Lower lobe of right lung (tissue), 2 donors: ENCODE measurements at regions not wholly inside any gene's neighbourhood (a gene's known extent, or its start where the extent isn't known, plus 50 kb on each side); places are given as distances from the start of the nearest gene placed in this dataset.

ENCODE experiments used
- ATAC-seq, 2 donors: fragments of 200-7000 bp; cut with Tn5 transposase; one replicate each; pipeline ENCODE4 v1.9.1; 2020 to 2022; ENCODE audit warnings: mild to moderate bottlenecking in 2 of 2, moderate library complexity in 2 of 2
- DNase-seq: peaks from one replicate; pipeline ENCODE4 v3.0.0-alpha.2; 2020
- H3K27ac ChIP-seq: fragments of 200-600 bp; one replicate; pipeline ENCODE4 v1.8.0; 2022
- H3K27me3 ChIP-seq: fragments of 200-600 bp; one replicate; pipeline ENCODE4 v1.8.0; 2022; ENCODE audit warnings: low read depth
- H3K36me3 ChIP-seq: fragments of 200-600 bp; one replicate; pipeline ENCODE4 v1.8.0; 2022; ENCODE audit warnings: mild to moderate bottlenecking
- H3K4me1 ChIP-seq: fragments of 200-600 bp; one replicate; pipeline ENCODE4 v1.8.0; 2022
- H3K4me3 ChIP-seq: fragments of 200-600 bp; one replicate; pipeline ENCODE4 v1.8.0; 2022; ENCODE audit warnings: mild to moderate bottlenecking
- H3K9me3 ChIP-seq: fragments of 200-600 bp; one replicate; pipeline ENCODE4 v1.8.0; 2022
- CTCF ChIP-seq: fragments of 200-600 bp; IDR thresholded peaks from one replicate; pipeline ENCODE4 v1.8.0; 2022; ENCODE audit warnings: antibody characterized with exemption, mild to moderate bottlenecking
- intact Hi-C: fragments of 100-400 bp; cut with DNase I; formaldehyde crosslinking; loops from one replicate; pipeline ENCODE4 v1.11.0; 2022
- donor health status: DM: no; HTN: yes; CAD: no; lungs with severe emphysema.

GRCh38 chr2:8258406-8258805 lies 423.4 kb upstream of the ID2 start:
- Histone ChIP-seq H3K4me3 (no peak overlapping the region), H3K36me3 (no peaks in the 10 kb centered on the region), H3K9me3 (no peaks in the 10 kb centered on the region), H3K27ac (no peak overlapping the region), H3K27me3 (no peaks in the 10 kb centered on the region), H3K4me1 (no peaks in the 10 kb centered on the region)
- ATAC-seq (no peak), DNase-seq (no peak)
- intact Hi-C loops: no loop called here
- TF ChIP-seq CTCF: no peak

- Histone ChIP-seq H3K4me3 (no peak overlapping the region), H3K9me3 (no peaks in the 10 kb centered on the region), H3K27me3 (no peaks in the 10 kb centered on the region), H3K36me3 (no peaks in the 10 kb centered on the region), H3K27ac (no peak overlapping the region), H3K4me1 (no peaks in the 10 kb centered on the region)
- no peak for TF ChIP-seq CTCF
- DNase-seq (no peak), ATAC-seq (no peak)
- intact Hi-C loops: no loop called here
Observed at GRCh38 chr2:8259106-8259840, 422.6 kb upstream of the ID2 start.

GRCh38 chr2:8259841-8260178 lies 422.0 kb upstream of the ID2 start:
- DNase-seq (no peak), ATAC-seq (no peak)
- no peaks in the 10 kb centered on the region for H3K9me3 ChIP-seq
- H3K4me3 ChIP-seq: no peak overlapping the region
- no peak for TF ChIP-seq CTCF
- H3K4me1 ChIP-seq: no peaks in the 10 kb centered on the region
- no peak overlapping the region for H3K27ac ChIP-seq
- intact Hi-C loops: no loop called here
- no peaks in the 10 kb centered on the region for H3K27me3 ChIP-seq
- no peaks in the 10 kb centered on the region for H3K36me3 ChIP-seq

GRCh38 chr2:8260213-8260612 lies 421.6 kb upstream of the ID2 start:
- Histone ChIP-seq H3K4me1 (no peaks in the 10 kb centered on the region), H3K36me3 (no peaks in the 10 kb centered on the region), H3K27ac (no peak overlapping the region), H3K27me3 (no peaks in the 10 kb centered on the region), H3K4me3 (no peak overlapping the region), H3K9me3 (no peaks in the 10 kb centered on the region)
- DNase-seq (no peak), ATAC-seq (no peak)
- no peak for TF ChIP-seq CTCF
- intact Hi-C loops: no loop called here

- intact Hi-C loops: no loop called here
- Histone ChIP-seq H3K4me1 (no peaks in the 10 kb centered on the region), H3K4me3 (no peak overlapping the region), H3K36me3 (no peaks in the 10 kb centered on the region), H3K27ac (no peak overlapping the region), H3K9me3 (no peaks in the 10 kb centered on the region), H3K27me3 (no peaks in the 10 kb centered on the region)
- DNase-seq: no peak
- ATAC-seq: no peak
- no peak for TF ChIP-seq CTCF
Observed at GRCh38 chr2:8263901-8264300, 418.0 kb upstream of the ID2 start.
